Esophagus squamous epithelium (tissue), 5 donors: ENCODE measurements at regions not wholly inside any gene's neighbourhood (a gene's known extent, or its start where the extent isn't known, plus 50 kb on each side); places are given as distances from the start of the nearest gene placed in this dataset.
"Not testable (repeated sequence)": the region's sequence is repeated elsewhere in the genome, so short reads cannot be mapped to it uniquely, and the experiment has no call there.

Source experiments
- DNase-seq: peaks from one replicate; lab custom pipeline; 2025; lab: John Stamatoyannopoulos, UW
- H3K27ac ChIP-seq, 4 donors: fragments of 200-600 bp; sonication (generic); one replicate each; pipeline ENCODE4 v1.5.1; 2016 to 2019; ENCODE audit warnings: mild to moderate bottlenecking in 1 of 4
- H3K27me3 ChIP-seq, 4 donors: fragments of 200-600 bp; sonication (generic); 1 replicate in 3 of 4; 2 replicates in 1 of 4; pipeline versions ENCODE4 v1.5.1 to v1.6.0; 2017 to 2021; ENCODE audit warnings: antibody characterized with exemption in 1 of 4
- H3K36me3 ChIP-seq, 3 donors: fragments of 200-600 bp; sonication (generic); one replicate each; pipeline ENCODE4 v1.5.1; 2016 to 2019
- H3K4me1 ChIP-seq, 3 donors: fragments of 200-600 bp; sonication (generic); one replicate each; pipeline ENCODE4 v1.5.1; 2017 to 2019
- H3K4me3 ChIP-seq, 4 donors: fragments of 200-600 bp; sonication (generic); 1 replicate in 3 of 4; 2 replicates in 1 of 4; pipeline ENCODE4 v1.5.1; 2016 to 2019; ENCODE audit warnings: mild to moderate bottlenecking in 2 of 4, moderate library complexity in 1 of 4
- H3K9me3 ChIP-seq, 3 donors: fragments of 200-600 bp; sonication (generic); one replicate each; pipeline ENCODE4 v1.5.1; 2016 to 2019
- POLR2A ChIP-seq, 4 donors: fragments of 450-650 bp; IDR thresholded peaks; one replicate each; pipeline ENCODE4 v1.6.1; 2017; ENCODE audit warnings: antibody characterized with exemption in 4 of 4, mild to moderate bottlenecking in 4 of 4, moderate library complexity in 3 of 4
- WGBS, 2 donors: methylation state at CpG; one replicate each; pipeline ENCODE4 v1.1.5; 2018; 5-methylcytosine and 5-hydroxymethylcytosine counted together
- intact Hi-C: fragments of 100-400 bp; cut with DNase I; formaldehyde crosslinking; loops from one replicate; pipeline ENCODE4 v1.15.0; 2022
- TF ChIP-seq, protein P1 (sequence below), 6 experiments: fragments of 450-650 bp in 4 of 6; fragments of 200-600 bp in 2 of 6; sonication (generic) in 2 of 6; IDR thresholded peaks; one replicate each; pipeline ENCODE4 v1.5.1; 2016 to 2019; ENCODE audit warnings: antibody characterized with exemption in 6 of 6, mild to moderate bottlenecking in 4 of 6, moderate library complexity in 4 of 6
- donor health status: DM: yes; HTN: yes; CAD: no.

GRCh38 chr10:21343087-21343486 lies 182.4 kb downstream of the SKIDA1 start:
- no peak for DNase-seq
- WGBS, 2 donors: 79 to 87% methylated on average over 2 to 3 of the region's 3 CpGs
- Histone ChIP-seq H3K4me3 (no peak overlapping the region), H3K9me3 (no peaks in the 10 kb centered on the region), H3K27me3 (no peaks in the 10 kb centered on the region), H3K27ac (no peak overlapping the region), H3K4me1 (no peaks in the 10 kb centered on the region), H3K36me3 (no peaks in the 10 kb centered on the region)
- intact Hi-C loops: no loop called here
- TF ChIP-seq, protein P1, sequence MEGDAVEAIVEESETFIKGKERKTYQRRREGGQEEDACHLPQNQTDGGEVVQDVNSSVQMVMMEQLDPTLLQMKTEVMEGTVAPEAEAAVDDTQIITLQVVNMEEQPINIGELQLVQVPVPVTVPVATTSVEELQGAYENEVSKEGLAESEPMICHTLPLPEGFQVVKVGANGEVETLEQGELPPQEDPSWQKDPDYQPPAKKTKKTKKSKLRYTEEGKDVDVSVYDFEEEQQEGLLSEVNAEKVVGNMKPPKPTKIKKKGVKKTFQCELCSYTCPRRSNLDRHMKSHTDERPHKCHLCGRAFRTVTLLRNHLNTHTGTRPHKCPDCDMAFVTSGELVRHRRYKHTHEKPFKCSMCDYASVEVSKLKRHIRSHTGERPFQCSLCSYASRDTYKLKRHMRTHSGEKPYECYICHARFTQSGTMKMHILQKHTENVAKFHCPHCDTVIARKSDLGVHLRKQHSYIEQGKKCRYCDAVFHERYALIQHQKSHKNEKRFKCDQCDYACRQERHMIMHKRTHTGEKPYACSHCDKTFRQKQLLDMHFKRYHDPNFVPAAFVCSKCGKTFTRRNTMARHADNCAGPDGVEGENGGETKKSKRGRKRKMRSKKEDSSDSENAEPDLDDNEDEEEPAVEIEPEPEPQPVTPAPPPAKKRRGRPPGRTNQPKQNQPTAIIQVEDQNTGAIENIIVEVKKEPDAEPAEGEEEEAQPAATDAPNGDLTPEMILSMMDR (IDR thresholded peaks at IDR 0.05): no peak
- no peak for TF ChIP-seq POLR2A (IDR thresholded peaks at IDR 0.05)

DNA sequence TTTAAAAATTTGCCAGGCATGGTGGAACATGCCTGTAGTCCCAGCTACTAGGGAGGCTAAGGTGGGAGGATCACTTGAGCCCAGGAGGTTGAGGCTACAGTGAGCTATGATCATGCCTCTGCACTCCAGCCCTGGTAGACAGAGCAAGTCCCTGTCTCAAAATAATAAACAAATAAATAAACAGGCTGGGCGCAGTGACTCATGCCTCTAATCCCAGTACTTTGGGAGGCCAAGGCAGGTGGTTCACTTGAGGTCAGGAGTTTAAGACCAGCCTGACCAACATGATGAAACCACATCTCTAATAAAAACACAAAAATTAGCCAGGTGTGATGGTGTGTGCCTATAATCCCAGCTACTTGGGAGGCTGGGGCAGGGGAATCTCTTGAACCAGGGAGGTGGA lies 183.0 kb downstream of the SKIDA1 start:
- H3K4me1 ChIP-seq, H3K36me3 ChIP-seq, H3K27ac ChIP-seq, H3K4me3 ChIP-seq, H3K9me3 ChIP-seq, DNase-seq, intact Hi-C loops, H3K27me3 ChIP-seq: not testable (repeated sequence)
- 73 to 90% methylated on average over 1 of the region's 1 CpG for WGBS, 2 donors

DNA sequence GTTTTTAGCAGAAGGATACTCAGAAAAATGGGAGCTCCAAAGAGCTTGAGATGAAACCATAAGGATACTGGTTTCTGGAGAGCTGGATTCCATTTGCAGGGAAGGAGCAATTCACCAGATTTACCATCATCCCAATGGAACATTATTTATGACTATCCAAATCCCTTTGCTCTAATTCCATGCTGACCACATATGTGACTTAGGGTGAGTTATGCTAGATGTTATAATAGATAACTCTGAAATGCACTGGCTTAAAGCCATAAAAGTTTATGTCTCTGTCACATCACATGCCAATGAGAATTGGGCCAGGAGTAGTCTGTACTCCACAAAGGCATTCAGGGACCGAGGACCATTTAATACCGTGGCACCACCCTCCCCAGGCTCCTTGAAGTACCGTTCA lies 185.2 kb downstream of the SKIDA1 start:
- TF ChIP-seq POLR2A (IDR thresholded peaks at IDR 0.05): no peak
- TF ChIP-seq, protein P1 (IDR thresholded peaks at IDR 0.05): no peak
- H3K27ac ChIP-seq: no peak overlapping the region
- no peaks in the 10 kb centered on the region for H3K36me3 ChIP-seq
- DNase-seq: no peak
- no peak overlapping the region for H3K4me3 ChIP-seq
- no peaks in the 10 kb centered on the region for H3K9me3 ChIP-seq
- intact Hi-C loops: no loop called here
- H3K27me3 ChIP-seq: no peaks in the 10 kb centered on the region
- 68 to 100% methylated on average over 2 to 3 of the region's 3 CpGs for WGBS, 2 donors
- peaks cover 10 to 22% (median 16%) of the 10 kb centered on the region in 3 donors for H3K4me1 ChIP-seq

DNA sequence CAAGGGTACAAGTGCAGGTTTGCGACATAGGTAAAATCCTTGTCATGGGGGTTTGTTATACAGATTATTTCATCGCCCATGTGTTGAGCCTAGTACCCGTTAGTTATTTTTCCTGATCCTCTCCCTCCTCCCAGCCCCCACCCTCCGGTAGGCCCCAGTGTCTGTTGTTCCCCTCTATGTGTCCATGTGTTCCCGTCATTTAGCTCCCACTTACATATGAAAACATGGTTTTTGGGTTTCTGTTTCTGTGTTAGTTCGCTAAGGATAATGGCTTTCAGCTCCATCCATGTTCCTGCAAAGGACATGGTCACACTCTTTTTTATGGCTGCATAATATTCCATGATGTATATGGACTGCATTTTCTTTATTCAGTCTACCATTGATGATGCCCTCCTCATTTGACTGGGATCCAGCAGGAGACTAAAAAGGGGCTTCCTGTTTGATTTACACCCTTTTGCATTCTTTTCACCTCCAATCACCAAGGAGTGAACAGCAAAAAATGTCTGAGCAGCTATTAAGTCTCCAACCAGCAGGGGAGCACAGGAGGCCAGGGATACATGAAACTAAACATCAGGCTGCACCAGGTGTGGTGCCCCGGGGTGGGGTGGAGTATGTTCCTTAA lies 188.2 kb downstream of the SKIDA1 start:
- Histone ChIP-seq H3K4me1 (peaks cover 10 to 35% (median 18%) of the 10 kb centered on the region in 3 donors), H3K4me3 (no peak overlapping the region), H3K27me3 (no peaks in the 10 kb centered on the region), H3K36me3 (no peaks in the 10 kb centered on the region), H3K9me3 (no peaks in the 10 kb centered on the region), H3K27ac (peak overlapping the region in 2 of 4 donors; percentile 52 to 68)
- TF ChIP-seq POLR2A (IDR thresholded peaks at IDR 0.05): no peak
- TF ChIP-seq, protein P1 (IDR thresholded peaks at IDR 0.05): peak in 1 of 6 experiments; percentile 41
- DNase-seq: no peak
- intact Hi-C loops: no loop called here
- 62 to 75% methylated on average over 7 of the region's 7 CpGs for WGBS, 2 donors

DNA sequence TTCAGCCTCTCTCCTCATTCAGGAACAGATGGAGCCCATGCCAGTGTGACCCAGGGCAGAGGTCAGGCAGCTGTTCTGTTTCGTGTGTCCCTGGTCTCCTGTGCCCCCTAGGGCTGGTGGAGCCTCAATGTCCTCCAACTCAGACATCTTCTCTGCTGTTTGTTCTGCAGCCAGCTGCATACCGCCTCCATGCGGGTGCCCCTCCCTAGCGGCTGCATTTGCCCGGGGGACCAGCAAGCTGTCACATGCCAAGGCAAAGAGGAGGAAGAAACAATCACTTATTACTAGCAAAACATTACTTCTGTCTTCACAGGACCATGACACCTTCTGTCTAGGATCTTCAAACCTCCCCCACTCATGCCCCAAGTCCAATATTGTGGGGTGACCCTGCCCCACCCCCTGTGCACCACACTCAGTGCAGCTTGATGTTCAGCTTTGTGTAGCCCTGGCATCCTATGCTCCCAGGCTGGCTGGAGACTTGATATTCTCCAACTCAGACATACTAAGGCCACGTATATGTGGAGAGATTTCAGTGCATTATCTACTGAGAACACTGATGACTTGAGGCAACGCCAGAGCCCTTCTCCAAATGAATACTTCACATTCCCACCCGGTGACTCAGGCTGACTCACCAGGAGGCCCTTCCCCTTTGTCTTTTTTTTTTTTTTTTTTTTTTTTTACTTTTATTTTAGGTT lies 188.9 kb downstream of the SKIDA1 start:
- Histone ChIP-seq H3K27me3 (no peaks in the 10 kb centered on the region), H3K4me3 (no peak overlapping the region), H3K4me1 (peaks cover 10 to 35% (median 18%) of the 10 kb centered on the region in 3 donors), H3K36me3 (no peaks in the 10 kb centered on the region), H3K27ac (peak overlapping the region; percentile 35 to 68 (median 50)), H3K9me3 (no peaks in the 10 kb centered on the region)
- intact Hi-C loops: no loop called here
- 16 to 29% methylated on average over 8 of the region's 8 CpGs for WGBS, 2 donors
- DNase-seq: no peak
- no peak for TF ChIP-seq POLR2A (IDR thresholded peaks at IDR 0.05)
- TF ChIP-seq, protein P1 (IDR thresholded peaks at IDR 0.05): peak in 1 of 6 experiments; percentile 13
